Breast epithelium (tissue), 4 donors: ENCODE measurements at regions not wholly inside any gene's neighbourhood (a gene's known extent, or its start where the extent isn't known, plus 50 kb on each side); places are given as distances from the start of the nearest gene placed in this dataset.

Source experiments
- DNase-seq, 2 donors: peaks; one replicate each; pipeline ENCODE4 v3.0.0-alpha.2; 2019; ENCODE audit warnings: low spot score in 2 of 2
- H3K27ac ChIP-seq, 2 donors: fragments of 200-600 bp; sonication (generic) in 1 of 2; one replicate each; pipeline ENCODE4 v1.5.1; 2016 to 2019; ENCODE audit warnings: mild to moderate bottlenecking in 1 of 2
- H3K27me3 ChIP-seq, 2 donors: fragments of 200-600 bp; sonication (generic) in 1 of 2; one replicate each; pipeline versions ENCODE4 v1.5.1 to v1.6.0; 2017 to 2019; ENCODE audit warnings: control low read depth in 1 of 2, mild to moderate bottlenecking in 1 of 2
- H3K36me3 ChIP-seq: fragments of 200-600 bp; one replicate; pipeline ENCODE4 v1.5.1; 2019
- H3K4me1 ChIP-seq, 2 donors: fragments of 200-600 bp; sonication (generic); one replicate each; pipeline ENCODE4 v1.5.1; 2016 to 2019; ENCODE audit warnings: control low read depth in 1 of 2
- H3K4me3 ChIP-seq, 3 donors: fragments of 200-600 bp; sonication (generic); 1 replicate in 2 of 3; 2 replicates in 1 of 3; pipeline ENCODE4 v1.5.1; 2016 to 2019; ENCODE audit warnings: mild to moderate bottlenecking in 3 of 3, moderate library complexity in 2 of 3
- H3K9me3 ChIP-seq, 2 donors: fragments of 200-600 bp; sonication (generic) in 1 of 2; one replicate each; pipeline ENCODE4 v1.5.1; 2016 to 2019; ENCODE audit warnings: control low read depth in 1 of 2
- POLR2A ChIP-seq: fragments of 450-650 bp; IDR thresholded peaks from one replicate; pipeline ENCODE4 v1.6.1; 2016; ENCODE audit warnings: antibody characterized with exemption, mild to moderate bottlenecking, moderate library complexity
- POLR2AphosphoS5 ChIP-seq, 3 donors: sonication (generic); formaldehyde crosslinking; IDR thresholded peaks; one replicate each; pipeline ENCODE4 v1.6.1; 2017; ENCODE audit warnings: antibody characterized with exemption in 3 of 3
- intact Hi-C: fragments of 100-400 bp; cut with DNase I; formaldehyde crosslinking; loops from one replicate; pipeline ENCODE4 v1.15.1; 2023; ENCODE audit warnings: low total_unique reads
- TF ChIP-seq, protein P1 (sequence below), 3 donors: fragments of 450-650 bp; IDR thresholded peaks; one replicate each; pipeline ENCODE4 v1.5.1; 2016 to 2017; ENCODE audit warnings: antibody characterized with exemption in 3 of 3, mild to moderate bottlenecking in 3 of 3, moderate library complexity in 3 of 3

- Histone ChIP-seq H3K4me1 (no peaks in the 10 kb centered on the region), H3K36me3 (no peaks in the 10 kb centered on the region), H3K27me3 (no peaks in the 10 kb centered on the region), H3K9me3 (no peaks in the 10 kb centered on the region), H3K4me3 (no peak overlapping the region), H3K27ac (peak overlapping the region; percentile 48 to 59)
- intact Hi-C loops = no loop called here
- no peak for DNase-seq
- TF ChIP-seq POLR2A (no peak), POLR2AphosphoS5 (IDR thresholded peaks at IDR 0.05) (no peak)
- TF ChIP-seq, protein P1, sequence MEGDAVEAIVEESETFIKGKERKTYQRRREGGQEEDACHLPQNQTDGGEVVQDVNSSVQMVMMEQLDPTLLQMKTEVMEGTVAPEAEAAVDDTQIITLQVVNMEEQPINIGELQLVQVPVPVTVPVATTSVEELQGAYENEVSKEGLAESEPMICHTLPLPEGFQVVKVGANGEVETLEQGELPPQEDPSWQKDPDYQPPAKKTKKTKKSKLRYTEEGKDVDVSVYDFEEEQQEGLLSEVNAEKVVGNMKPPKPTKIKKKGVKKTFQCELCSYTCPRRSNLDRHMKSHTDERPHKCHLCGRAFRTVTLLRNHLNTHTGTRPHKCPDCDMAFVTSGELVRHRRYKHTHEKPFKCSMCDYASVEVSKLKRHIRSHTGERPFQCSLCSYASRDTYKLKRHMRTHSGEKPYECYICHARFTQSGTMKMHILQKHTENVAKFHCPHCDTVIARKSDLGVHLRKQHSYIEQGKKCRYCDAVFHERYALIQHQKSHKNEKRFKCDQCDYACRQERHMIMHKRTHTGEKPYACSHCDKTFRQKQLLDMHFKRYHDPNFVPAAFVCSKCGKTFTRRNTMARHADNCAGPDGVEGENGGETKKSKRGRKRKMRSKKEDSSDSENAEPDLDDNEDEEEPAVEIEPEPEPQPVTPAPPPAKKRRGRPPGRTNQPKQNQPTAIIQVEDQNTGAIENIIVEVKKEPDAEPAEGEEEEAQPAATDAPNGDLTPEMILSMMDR (IDR thresholded peaks at IDR 0.05) = no peak
Measured at GRCh38 chr9:117945286-117945685, 241.1 kb downstream of the TLR4 start.

- TF ChIP-seq POLR2A = no peak
- TF ChIP-seq, protein P1 (IDR thresholded peaks at IDR 0.05) = no peak
- no peak for TF ChIP-seq POLR2AphosphoS5 (IDR thresholded peaks at IDR 0.05)
- Histone ChIP-seq H3K36me3 (no peaks in the 10 kb centered on the region), H3K4me1 (no peaks in the 10 kb centered on the region), H3K27me3 (no peaks in the 10 kb centered on the region), H3K27ac (no peak overlapping the region), H3K4me3 (no peak overlapping the region), H3K9me3 (no peaks in the 10 kb centered on the region)
- intact Hi-C loops = loop anchor here (5.0 kb wide), 1 partner anchor 616 kb away; no protein-coding TSS in a partner anchor
- DNase-seq = no peak
Measured at GRCh38 chr9:117951127-117951526, 246.9 kb downstream of the TLR4 start.

DNA sequence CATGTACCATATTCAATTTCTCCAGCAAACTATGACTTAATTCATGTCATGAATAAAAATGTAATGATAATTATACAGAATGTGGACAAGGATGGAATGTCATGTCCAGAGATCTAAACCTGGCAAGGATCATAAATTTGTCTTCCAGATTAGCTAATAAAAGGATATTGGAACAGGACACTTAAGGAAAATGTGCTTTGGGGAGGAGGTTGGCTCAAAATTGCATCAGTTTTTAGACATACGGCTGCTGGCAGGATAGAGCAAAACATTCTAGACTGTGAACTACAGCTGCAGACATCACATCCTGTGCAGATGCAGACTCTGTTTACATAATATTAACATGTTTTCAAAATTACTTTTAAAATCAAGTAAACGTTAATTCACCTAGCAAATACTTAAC lies 248.4 kb downstream of the TLR4 start:
- no peak overlapping the region for H3K27ac ChIP-seq
- TF ChIP-seq, protein P1 (IDR thresholded peaks at IDR 0.05) = no peak
- TF ChIP-seq POLR2AphosphoS5 (IDR thresholded peaks at IDR 0.05) (no peak), POLR2A (no peak)
- H3K9me3 ChIP-seq = no peaks in the 10 kb centered on the region
- intact Hi-C loops = loop anchor here (5.0 kb wide), 1 partner anchor 615 kb away; no protein-coding TSS in a partner anchor
- no peaks in the 10 kb centered on the region for H3K4me1 ChIP-seq
- H3K4me3 ChIP-seq = no peak overlapping the region
- no peak for DNase-seq
- no peaks in the 10 kb centered on the region for H3K36me3 ChIP-seq
- H3K27me3 ChIP-seq = no peaks in the 10 kb centered on the region

DNA sequence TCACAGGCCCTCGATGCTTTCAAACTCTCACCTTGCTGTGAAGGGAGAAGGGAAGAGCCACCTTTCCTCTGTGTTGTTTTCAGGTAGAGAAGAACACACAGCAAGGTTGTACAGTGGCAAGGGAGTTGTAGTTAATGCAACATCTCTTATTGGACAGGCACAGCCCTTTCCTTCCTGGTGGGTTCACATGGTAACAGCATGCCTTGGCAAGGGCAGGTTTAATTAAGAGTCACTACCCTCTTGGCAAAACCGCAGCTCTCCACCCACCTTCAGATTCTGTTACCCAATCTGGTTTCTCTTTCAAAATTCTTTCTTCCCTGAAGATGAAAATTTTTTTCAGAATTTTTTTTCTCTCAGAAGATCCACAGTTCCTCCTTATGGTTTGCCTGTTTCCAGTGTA lies 253.1 kb downstream of the TLR4 start:
- DNase-seq = peak in 1 of 2 donors; percentile 75
- Histone ChIP-seq H3K4me1 (no peaks in the 10 kb centered on the region), H3K9me3 (no peaks in the 10 kb centered on the region), H3K27me3 (no peaks in the 10 kb centered on the region), H3K27ac (peak overlapping the region; percentile 66 to 73), H3K36me3 (no peaks in the 10 kb centered on the region), H3K4me3 (no peak overlapping the region)
- intact Hi-C loops = no loop called here
- TF ChIP-seq POLR2AphosphoS5 (IDR thresholded peaks at IDR 0.05) (no peak), POLR2A (no peak)
- TF ChIP-seq, protein P1 (IDR thresholded peaks at IDR 0.05) = no peak

DNA sequence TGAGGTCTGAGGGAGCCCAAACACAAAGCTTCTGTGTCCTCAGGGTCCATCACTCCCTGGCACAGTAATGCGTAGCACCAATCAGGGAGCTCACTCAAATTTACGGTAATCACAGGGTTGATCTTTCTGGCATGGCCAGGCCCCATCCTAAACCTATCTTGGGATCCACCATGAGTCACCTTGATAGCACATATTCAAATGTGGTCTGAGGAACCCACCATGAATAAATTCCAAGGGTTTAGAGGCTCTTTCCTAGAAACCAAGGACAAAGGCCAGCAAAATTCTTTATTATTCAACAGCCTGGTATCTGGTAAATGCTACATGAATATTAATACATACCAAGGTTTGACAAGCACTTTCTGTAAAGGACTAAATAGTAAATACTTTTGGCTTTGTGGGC lies 254.5 kb downstream of the TLR4 start:
- TF ChIP-seq POLR2AphosphoS5 (IDR thresholded peaks at IDR 0.05) = no peak
- TF ChIP-seq, protein P1 (IDR thresholded peaks at IDR 0.05) = no peak
- no peak for TF ChIP-seq POLR2A
- no peaks in the 10 kb centered on the region for H3K9me3 ChIP-seq

More for the DNA sequence above, 254.5 kb downstream of the TLR4 start:
- DNase-seq = no peak
- no peaks in the 10 kb centered on the region for H3K27me3 ChIP-seq
- no peaks in the 10 kb centered on the region for H3K36me3 ChIP-seq
- no peaks in the 10 kb centered on the region for H3K4me1 ChIP-seq
- no peak overlapping the region for H3K27ac ChIP-seq
- H3K4me3 ChIP-seq = no peak overlapping the region
- intact Hi-C loops = no loop called here
